SK-N-SH (cell line): ENCODE measurements at regions not wholly inside any gene's neighbourhood (a gene's known extent, or its start where the extent isn't known, plus 50 kb on each side); places are given as distances from the start of the nearest gene placed in this dataset.

Source experiments
- CTCF ChIA-PET: fragments of 300-600, 350-600 bp; formaldehyde crosslinking; extraction: SDS; loops from one replicate; lab custom pipeline; 2021; lab: Yijun Ruan, JAX
- POLR2A ChIA-PET: fragments of 350-600 bp; sonication (Branson Sonifier 250); formaldehyde crosslinking; extraction: SDS; loops from one replicate; lab custom pipeline; 2020; ENCODE audit warnings: antibody characterized with exemption, inconsistent platforms; lab: Yijun Ruan, JAX
- DNase-seq: peaks from one replicate; pipeline ENCODE4 v3.0.0; 2012
- H2AFZ ChIP-seq: fragments of 200-600 bp; sonication (generic); 2 replicates; pipeline ENCODE4 v1.8.1; 2016; ENCODE audit warnings: antibody characterized with exemption, mild to moderate bottlenecking, low read depth
- H3F3A ChIP-seq: fragments of 200-600 bp; sonication (generic); replicated peaks from 2 replicates; pipeline ENCODE3; 2016; ENCODE audit warnings: antibody characterized with exemption, mild to moderate bottlenecking; ENCODE audit not compliant: insufficient read depth
- H3K27ac ChIP-seq, 2 experiments: fragments of 200-500 bp in 1 of 2; fragments of 200-600 bp in 1 of 2; sonication (Bioruptor generic) in 1 of 2; sonication (generic), shearing (Covaris generic) in 1 of 2; 2 replicates each; pipeline versions ENCODE4 v1.5.1 to v1.6.1; 2014 to 2016; ENCODE audit warnings: low read depth in 2 of 2, inconsistent platforms in 1 of 2, low read length in 1 of 2, mild to moderate bottlenecking in 1 of 2, mixed read lengths in 1 of 2
- H3K27me3 ChIP-seq: fragments of 200-600 bp; sonication (generic), shearing (Covaris generic); 2 replicates; pipeline ENCODE4 v1.6.1; 2016; ENCODE audit warnings: mixed run types; ENCODE audit not compliant: insufficient read depth
- H3K36me3 ChIP-seq, 2 experiments: fragments of 200-500 bp in 1 of 2; fragments of 200-600 bp in 1 of 2; sonication (Bioruptor generic) in 1 of 2; sonication (generic) in 1 of 2; replicated peaks in 1 of 2; 2 replicates each; pipeline versions ENCODE3 to v1.5.1; 2014 to 2016; ENCODE audit warnings: low read length in 1 of 2, mild to moderate bottlenecking in 1 of 2; ENCODE audit not compliant: insufficient read depth in 2 of 2, control insufficient read depth in 1 of 2
- H3K4me1 ChIP-seq, 2 experiments: fragments of 200-500 bp in 1 of 2; fragments of 200-600 bp in 1 of 2; sonication (Bioruptor generic) in 1 of 2; sonication (generic), shearing (Covaris generic) in 1 of 2; 2 replicates each; pipeline versions ENCODE4 v1.5.1 to v1.6.1; 2014 to 2016; ENCODE audit warnings: low read depth in 1 of 2, low read length in 1 of 2, mixed run types in 1 of 2; ENCODE audit not compliant: insufficient read depth in 2 of 2, control insufficient read depth in 1 of 2
- H3K4me2 ChIP-seq: fragments of 200-600 bp; sonication (generic), shearing (Covaris generic); 2 replicates; pipeline ENCODE4 v1.6.1; 2017; ENCODE audit warnings: mixed run types
- H3K4me3 ChIP-seq, 2 experiments: fragments of 200-500 bp in 1 of 2; fragments of 200-600 bp in 1 of 2; sonication (Bioruptor generic) in 1 of 2; sonication (generic), shearing (Covaris generic) in 1 of 2; 2 replicates each; pipeline versions ENCODE4 v1.5.1 to v1.8.1; 2014 to 2016; ENCODE audit warnings: low read depth in 2 of 2, inconsistent platforms in 1 of 2, low read length in 1 of 2, mild to moderate bottlenecking in 1 of 2, mixed read lengths in 1 of 2, moderate library complexity in 1 of 2
- H3K79me2 ChIP-seq: fragments of 200-600 bp; sonication (generic); 2 replicates; pipeline ENCODE4 v1.8.1; 2017; ENCODE audit warnings: mild to moderate bottlenecking; ENCODE audit not compliant: insufficient read depth
- H3K9ac ChIP-seq: fragments of 200-600 bp; sonication (generic); 2 replicates; pipeline ENCODE4 v1.6.1; 2017; ENCODE audit warnings: mixed run types
- H3K9me2 ChIP-seq: fragments of 200-600 bp; sonication (generic); 2 replicates; pipeline ENCODE4 v1.6.1; 2017; ENCODE audit warnings: mixed run types
- H3K9me3 ChIP-seq: fragments of 200-600 bp; sonication (generic); 2 replicates; pipeline ENCODE4 v1.6.1; 2017; ENCODE audit warnings: mixed run types, mild to moderate bottlenecking, moderate library complexity
- H4K20me1 ChIP-seq: fragments of 200-600 bp; sonication (generic); 2 replicates; pipeline ENCODE4 v1.6.1; 2017; ENCODE audit warnings: mild to moderate bottlenecking, mixed run types; ENCODE audit not compliant: insufficient read depth
- CHD2 ChIP-seq: fragments of 150-350 bp; IDR thresholded peaks from 2 replicates; pipeline ENCODE4 v1.6.1; 2018; ENCODE audit warnings: low read length; ENCODE audit not compliant: partially characterized antibody
- GATA2 ChIP-seq: sonication (generic); formaldehyde crosslinking; IDR thresholded peaks from 2 replicates; pipeline ENCODE4 v1.5.0; 2020; ENCODE audit warnings: mild to moderate bottlenecking, missing genetic modification reagents
- JUND ChIP-seq: IDR thresholded peaks from 2 replicates; pipeline ENCODE4 v1.4.0; 2012
- NRF1 ChIP-seq: IDR thresholded peaks from 2 replicates; pipeline ENCODE4 v1.6.1; 2012; ENCODE audit warnings: low read depth, mild to moderate bottlenecking, low read length
- RCOR1 ChIP-seq: fragments of 150-350 bp; IDR thresholded peaks from 2 replicates; pipeline ENCODE4 v1.6.1; 2017; ENCODE audit warnings: antibody characterized with exemption, low read length
- SMC3 ChIP-seq: IDR thresholded peaks from 2 replicates; pipeline ENCODE4 v1.6.1; 2012; ENCODE audit warnings: low read depth, low read length, improper control_type of control experiment
- TAF1 ChIP-seq: IDR thresholded peaks from 2 replicates; pipeline ENCODE4 v1.6.1; 2012; ENCODE audit warnings: low read depth, mild to moderate bottlenecking, low read length, moderate library complexity, borderline replicate concordance
- TCF12 ChIP-seq: IDR thresholded peaks from 2 replicates; pipeline ENCODE4 v1.4.0; 2012
- TEAD4 ChIP-seq: IDR thresholded peaks from 2 replicates; pipeline ENCODE4 v1.4.0; 2012; ENCODE audit warnings: mild to moderate bottlenecking, borderline replicate concordance; ENCODE audit not compliant: insufficient read depth
- YY1 ChIP-seq: IDR thresholded peaks from 2 replicates; pipeline ENCODE4 v1.4.0; 2012; ENCODE audit warnings: low read depth, mild to moderate bottlenecking
- WGBS: methylation state at CpG from one replicate; pipeline ENCODE4 v1.1.6; 2017; ENCODE audit warnings: low lambda C conversion rate; 5-methylcytosine and 5-hydroxymethylcytosine counted together
- TF ChIP-seq, protein P1 (sequence below): fragments of 150-350 bp; IDR thresholded peaks from 2 replicates; pipeline ENCODE4 v1.6.1; 2017; ENCODE audit warnings: antibody characterized with exemption, low read length, low read depth, borderline replicate concordance
- TF ChIP-seq, protein P2 (sequence below): IDR thresholded peaks from 2 replicates; pipeline ENCODE4 v1.4.0; 2012; ENCODE audit warnings: low read depth, borderline replicate concordance
- TF ChIP-seq, protein P3 (sequence below): IDR thresholded peaks from 2 replicates; pipeline ENCODE4 v1.4.0; 2012; ENCODE audit warnings: low read depth, borderline replicate concordance
- TF ChIP-seq, protein P4 (sequence below): IDR thresholded peaks from 2 replicates; pipeline ENCODE4 v1.6.1; 2012; ENCODE audit warnings: mild to moderate bottlenecking, low read depth, low read length, moderate library complexity
- TF ChIP-seq, protein P5 (sequence below): fragments of 150-350 bp; IDR thresholded peaks from 2 replicates; pipeline ENCODE4 v1.6.1; 2016; ENCODE audit warnings: mild to moderate bottlenecking, low read depth, low read length
- TF ChIP-seq, protein P6 (sequence below): IDR thresholded peaks from 2 replicates; pipeline ENCODE4 v1.4.0; 2012; ENCODE audit warnings: low read depth

DNA sequence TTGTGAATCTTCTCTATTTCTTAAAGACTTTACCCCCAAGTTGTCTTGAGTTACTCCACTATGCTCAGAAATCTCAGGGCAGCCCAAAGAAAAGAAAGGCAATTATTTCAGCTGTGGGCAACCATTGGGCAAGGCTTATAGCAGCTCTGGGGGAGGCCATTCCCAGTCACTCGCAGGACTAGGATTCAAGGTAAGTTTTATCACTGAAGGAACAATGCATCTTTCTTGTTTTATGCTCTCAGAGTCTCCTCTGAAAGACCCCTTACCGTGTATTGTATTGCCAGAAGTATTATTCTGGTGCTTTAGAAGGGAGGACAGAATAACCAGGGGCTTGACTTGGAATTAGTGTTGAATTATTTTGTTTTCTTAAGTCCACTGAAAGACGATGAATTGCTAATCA, 586.3 kb upstream of the MAP3K7 start:
- no peaks in the 10 kb centered on the region for H3K27me3 ChIP-seq
- no peaks in the 10 kb centered on the region for H3K9me2 ChIP-seq
- DNase-seq, result no peak
- no peaks in the 10 kb centered on the region for H3K9me3 ChIP-seq
- no peaks in the 10 kb centered on the region for H3K79me2 ChIP-seq
- peaks cover 0 to 5% of the 10 kb centered on the region in 2 experiments; a peak in 1 of 4 replicates for H3K4me1 ChIP-seq
- TF ChIP-seq, protein P1, sequence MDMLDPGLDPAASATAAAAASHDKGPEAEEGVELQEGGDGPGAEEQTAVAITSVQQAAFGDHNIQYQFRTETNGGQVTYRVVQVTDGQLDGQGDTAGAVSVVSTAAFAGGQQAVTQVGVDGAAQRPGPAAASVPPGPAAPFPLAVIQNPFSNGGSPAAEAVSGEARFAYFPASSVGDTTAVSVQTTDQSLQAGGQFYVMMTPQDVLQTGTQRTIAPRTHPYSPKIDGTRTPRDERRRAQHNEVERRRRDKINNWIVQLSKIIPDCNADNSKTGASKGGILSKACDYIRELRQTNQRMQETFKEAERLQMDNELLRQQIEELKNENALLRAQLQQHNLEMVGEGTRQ, result no peak
- TF ChIP-seq CHD2, result no peak
- TF ChIP-seq TCF12, result no peak
- no peak for TF ChIP-seq YY1
- TF ChIP-seq TEAD4, result no peak
- TF ChIP-seq, protein P2, sequence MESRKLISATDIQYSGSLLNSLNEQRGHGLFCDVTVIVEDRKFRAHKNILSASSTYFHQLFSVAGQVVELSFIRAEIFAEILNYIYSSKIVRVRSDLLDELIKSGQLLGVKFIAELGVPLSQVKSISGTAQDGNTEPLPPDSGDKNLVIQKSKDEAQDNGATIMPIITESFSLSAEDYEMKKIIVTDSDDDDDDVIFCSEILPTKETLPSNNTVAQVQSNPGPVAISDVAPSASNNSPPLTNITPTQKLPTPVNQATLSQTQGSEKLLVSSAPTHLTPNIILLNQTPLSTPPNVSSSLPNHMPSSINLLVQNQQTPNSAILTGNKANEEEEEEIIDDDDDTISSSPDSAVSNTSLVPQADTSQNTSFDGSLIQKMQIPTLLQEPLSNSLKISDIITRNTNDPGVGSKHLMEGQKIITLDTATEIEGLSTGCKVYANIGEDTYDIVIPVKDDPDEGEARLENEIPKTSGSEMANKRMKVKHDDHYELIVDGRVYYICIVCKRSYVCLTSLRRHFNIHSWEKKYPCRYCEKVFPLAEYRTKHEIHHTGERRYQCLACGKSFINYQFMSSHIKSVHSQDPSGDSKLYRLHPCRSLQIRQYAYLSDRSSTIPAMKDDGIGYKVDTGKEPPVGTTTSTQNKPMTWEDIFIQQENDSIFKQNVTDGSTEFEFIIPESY, result no peak
- no peak for TF ChIP-seq JUND
- no peak for TF ChIP-seq RCOR1
- TF ChIP-seq SMC3, result no peak
- TF ChIP-seq, protein P3, sequence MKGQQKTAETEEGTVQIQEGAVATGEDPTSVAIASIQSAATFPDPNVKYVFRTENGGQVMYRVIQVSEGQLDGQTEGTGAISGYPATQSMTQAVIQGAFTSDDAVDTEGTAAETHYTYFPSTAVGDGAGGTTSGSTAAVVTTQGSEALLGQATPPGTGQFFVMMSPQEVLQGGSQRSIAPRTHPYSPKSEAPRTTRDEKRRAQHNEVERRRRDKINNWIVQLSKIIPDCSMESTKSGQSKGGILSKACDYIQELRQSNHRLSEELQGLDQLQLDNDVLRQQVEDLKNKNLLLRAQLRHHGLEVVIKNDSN, result no peak
- TF ChIP-seq, protein P4, sequence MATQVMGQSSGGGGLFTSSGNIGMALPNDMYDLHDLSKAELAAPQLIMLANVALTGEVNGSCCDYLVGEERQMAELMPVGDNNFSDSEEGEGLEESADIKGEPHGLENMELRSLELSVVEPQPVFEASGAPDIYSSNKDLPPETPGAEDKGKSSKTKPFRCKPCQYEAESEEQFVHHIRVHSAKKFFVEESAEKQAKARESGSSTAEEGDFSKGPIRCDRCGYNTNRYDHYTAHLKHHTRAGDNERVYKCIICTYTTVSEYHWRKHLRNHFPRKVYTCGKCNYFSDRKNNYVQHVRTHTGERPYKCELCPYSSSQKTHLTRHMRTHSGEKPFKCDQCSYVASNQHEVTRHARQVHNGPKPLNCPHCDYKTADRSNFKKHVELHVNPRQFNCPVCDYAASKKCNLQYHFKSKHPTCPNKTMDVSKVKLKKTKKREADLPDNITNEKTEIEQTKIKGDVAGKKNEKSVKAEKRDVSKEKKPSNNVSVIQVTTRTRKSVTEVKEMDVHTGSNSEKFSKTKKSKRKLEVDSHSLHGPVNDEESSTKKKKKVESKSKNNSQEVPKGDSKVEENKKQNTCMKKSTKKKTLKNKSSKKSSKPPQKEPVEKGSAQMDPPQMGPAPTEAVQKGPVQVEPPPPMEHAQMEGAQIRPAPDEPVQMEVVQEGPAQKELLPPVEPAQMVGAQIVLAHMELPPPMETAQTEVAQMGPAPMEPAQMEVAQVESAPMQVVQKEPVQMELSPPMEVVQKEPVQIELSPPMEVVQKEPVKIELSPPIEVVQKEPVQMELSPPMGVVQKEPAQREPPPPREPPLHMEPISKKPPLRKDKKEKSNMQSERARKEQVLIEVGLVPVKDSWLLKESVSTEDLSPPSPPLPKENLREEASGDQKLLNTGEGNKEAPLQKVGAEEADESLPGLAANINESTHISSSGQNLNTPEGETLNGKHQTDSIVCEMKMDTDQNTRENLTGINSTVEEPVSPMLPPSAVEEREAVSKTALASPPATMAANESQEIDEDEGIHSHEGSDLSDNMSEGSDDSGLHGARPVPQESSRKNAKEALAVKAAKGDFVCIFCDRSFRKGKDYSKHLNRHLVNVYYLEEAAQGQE, result no peak
- TF ChIP-seq, protein P5, sequence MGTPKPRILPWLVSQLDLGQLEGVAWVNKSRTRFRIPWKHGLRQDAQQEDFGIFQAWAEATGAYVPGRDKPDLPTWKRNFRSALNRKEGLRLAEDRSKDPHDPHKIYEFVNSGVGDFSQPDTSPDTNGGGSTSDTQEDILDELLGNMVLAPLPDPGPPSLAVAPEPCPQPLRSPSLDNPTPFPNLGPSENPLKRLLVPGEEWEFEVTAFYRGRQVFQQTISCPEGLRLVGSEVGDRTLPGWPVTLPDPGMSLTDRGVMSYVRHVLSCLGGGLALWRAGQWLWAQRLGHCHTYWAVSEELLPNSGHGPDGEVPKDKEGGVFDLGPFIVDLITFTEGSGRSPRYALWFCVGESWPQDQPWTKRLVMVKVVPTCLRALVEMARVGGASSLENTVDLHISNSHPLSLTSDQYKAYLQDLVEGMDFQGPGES, result no peak
- no peak for TF ChIP-seq TAF1
- TF ChIP-seq NRF1, result no peak
- TF ChIP-seq GATA2 (CRISPR knock-in tag), result no peak
- TF ChIP-seq, protein P6, sequence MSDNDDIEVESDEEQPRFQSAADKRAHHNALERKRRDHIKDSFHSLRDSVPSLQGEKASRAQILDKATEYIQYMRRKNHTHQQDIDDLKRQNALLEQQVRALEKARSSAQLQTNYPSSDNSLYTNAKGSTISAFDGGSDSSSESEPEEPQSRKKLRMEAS, result no peak
- CTCF ChIA-PET, result no interaction called here
- no peak overlapping the region for H3K4me2 ChIP-seq
- no peaks in the 10 kb centered on the region for H3F3A ChIP-seq
- WGBS, result 0% methylated on average over 3 of the region's 3 CpGs
- H3K36me3 ChIP-seq, result no peaks in the 10 kb centered on the region
- H4K20me1 ChIP-seq, result no peaks in the 10 kb centered on the region
- no peak overlapping the region for H2AFZ ChIP-seq
- H3K27ac ChIP-seq, result no peak overlapping the region
- H3K9ac ChIP-seq, result no peak overlapping the region
- H3K4me3 ChIP-seq, result no peak overlapping the region
- POLR2A ChIA-PET, result no interaction called here
